ENCODE measurements at regions not wholly inside any gene's neighbourhood (a gene's known extent, or its start where the extent isn't known, plus 50 kb on each side); places are given as distances from the start of the nearest gene placed in this dataset.

DNA sequence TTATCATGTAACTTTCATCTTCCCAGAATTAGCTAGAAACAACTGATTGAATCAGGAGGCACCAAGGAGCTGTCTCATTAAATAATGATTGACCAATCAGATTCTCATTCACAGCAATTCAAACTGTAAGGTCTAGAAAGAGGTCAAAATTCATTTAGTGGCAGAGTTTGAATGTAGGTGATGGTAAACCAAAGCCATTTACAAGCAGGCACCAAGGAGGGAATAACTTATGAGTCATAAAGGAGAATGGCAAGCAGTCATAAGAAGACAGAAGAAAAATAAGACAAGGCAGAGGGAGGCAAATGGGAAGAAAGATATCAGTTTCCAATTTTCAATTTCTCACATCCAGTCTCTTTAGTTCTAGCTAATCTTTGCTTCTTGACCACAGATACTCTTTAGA is 52.9 kb upstream of the DEFB112 start:
- ATAC-seq: no peak
- TF ChIP-seq BACH2 (CRISPR knock-in tag; IDR thresholded peaks at IDR 0.05; ENCODE audit: borderline replicate concordance): no peak
- TF ChIP-seq, protein P1, sequence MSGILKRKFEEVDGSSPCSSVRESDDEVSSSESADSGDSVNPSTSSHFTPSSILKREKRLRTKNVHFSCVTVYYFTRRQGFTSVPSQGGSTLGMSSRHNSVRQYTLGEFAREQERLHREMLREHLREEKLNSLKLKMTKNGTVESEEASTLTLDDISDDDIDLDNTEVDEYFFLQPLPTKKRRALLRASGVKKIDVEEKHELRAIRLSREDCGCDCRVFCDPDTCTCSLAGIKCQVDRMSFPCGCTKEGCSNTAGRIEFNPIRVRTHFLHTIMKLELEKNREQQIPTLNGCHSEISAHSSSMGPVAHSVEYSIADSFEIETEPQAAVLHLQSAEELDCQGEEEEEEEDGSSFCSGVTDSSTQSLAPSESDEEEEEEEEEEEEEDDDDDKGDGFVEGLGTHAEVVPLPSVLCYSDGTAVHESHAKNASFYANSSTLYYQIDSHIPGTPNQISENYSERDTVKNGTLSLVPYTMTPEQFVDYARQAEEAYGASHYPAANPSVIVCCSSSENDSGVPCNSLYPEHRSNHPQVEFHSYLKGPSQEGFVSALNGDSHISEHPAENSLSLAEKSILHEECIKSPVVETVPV (CRISPR knock-in tag; IDR thresholded peaks at IDR 0.05): no peak
- TF ChIP-seq, protein P2, sequence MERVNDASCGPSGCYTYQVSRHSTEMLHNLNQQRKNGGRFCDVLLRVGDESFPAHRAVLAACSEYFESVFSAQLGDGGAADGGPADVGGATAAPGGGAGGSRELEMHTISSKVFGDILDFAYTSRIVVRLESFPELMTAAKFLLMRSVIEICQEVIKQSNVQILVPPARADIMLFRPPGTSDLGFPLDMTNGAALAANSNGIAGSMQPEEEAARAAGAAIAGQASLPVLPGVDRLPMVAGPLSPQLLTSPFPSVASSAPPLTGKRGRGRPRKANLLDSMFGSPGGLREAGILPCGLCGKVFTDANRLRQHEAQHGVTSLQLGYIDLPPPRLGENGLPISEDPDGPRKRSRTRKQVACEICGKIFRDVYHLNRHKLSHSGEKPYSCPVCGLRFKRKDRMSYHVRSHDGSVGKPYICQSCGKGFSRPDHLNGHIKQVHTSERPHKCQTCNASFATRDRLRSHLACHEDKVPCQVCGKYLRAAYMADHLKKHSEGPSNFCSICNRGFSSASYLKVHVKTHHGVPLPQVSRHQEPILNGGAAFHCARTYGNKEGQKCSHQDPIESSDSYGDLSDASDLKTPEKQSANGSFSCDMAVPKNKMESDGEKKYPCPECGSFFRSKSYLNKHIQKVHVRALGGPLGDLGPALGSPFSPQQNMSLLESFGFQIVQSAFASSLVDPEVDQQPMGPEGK (CRISPR knock-in tag; IDR thresholded peaks at IDR 0.05; ENCODE audit: borderline replicate concordance): no peak
- TF ChIP-seq, protein P3, sequence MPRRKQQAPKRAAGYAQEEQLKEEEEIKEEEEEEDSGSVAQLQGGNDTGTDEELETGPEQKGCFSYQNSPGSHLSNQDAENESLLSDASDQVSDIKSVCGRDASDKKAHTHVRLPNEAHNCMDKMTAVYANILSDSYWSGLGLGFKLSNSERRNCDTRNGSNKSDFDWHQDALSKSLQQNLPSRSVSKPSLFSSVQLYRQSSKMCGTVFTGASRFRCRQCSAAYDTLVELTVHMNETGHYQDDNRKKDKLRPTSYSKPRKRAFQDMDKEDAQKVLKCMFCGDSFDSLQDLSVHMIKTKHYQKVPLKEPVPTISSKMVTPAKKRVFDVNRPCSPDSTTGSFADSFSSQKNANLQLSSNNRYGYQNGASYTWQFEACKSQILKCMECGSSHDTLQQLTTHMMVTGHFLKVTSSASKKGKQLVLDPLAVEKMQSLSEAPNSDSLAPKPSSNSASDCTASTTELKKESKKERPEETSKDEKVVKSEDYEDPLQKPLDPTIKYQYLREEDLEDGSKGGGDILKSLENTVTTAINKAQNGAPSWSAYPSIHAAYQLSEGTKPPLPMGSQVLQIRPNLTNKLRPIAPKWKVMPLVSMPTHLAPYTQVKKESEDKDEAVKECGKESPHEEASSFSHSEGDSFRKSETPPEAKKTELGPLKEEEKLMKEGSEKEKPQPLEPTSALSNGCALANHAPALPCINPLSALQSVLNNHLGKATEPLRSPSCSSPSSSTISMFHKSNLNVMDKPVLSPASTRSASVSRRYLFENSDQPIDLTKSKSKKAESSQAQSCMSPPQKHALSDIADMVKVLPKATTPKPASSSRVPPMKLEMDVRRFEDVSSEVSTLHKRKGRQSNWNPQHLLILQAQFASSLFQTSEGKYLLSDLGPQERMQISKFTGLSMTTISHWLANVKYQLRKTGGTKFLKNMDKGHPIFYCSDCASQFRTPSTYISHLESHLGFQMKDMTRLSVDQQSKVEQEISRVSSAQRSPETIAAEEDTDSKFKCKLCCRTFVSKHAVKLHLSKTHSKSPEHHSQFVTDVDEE (CRISPR knock-in tag; IDR thresholded peaks at IDR 0.05): no peak
- no peak for TF ChIP-seq OSR1 (CRISPR knock-in tag; IDR thresholded peaks at IDR 0.05)
- no peak for TF ChIP-seq TCF4 (CRISPR knock-in tag; IDR thresholded peaks at IDR 0.05; ENCODE audit: borderline replicate concordance)
- TF ChIP-seq, protein P4, sequence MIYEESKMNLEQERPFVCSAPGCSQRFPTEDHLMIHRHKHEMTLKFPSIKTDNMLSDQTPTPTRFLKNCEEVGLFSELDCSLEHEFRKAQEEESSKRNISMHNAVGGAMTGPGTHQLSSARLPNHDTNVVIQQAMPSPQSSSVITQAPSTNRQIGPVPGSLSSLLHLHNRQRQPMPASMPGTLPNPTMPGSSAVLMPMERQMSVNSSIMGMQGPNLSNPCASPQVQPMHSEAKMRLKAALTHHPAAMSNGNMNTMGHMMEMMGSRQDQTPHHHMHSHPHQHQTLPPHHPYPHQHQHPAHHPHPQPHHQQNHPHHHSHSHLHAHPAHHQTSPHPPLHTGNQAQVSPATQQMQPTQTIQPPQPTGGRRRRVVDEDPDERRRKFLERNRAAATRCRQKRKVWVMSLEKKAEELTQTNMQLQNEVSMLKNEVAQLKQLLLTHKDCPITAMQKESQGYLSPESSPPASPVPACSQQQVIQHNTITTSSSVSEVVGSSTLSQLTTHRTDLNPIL (CRISPR knock-in tag; IDR thresholded peaks at IDR 0.05; ENCODE audit: low read depth): no peak
- TF ChIP-seq ZNF565 (CRISPR knock-in tag; conservative IDR thresholded peaks at IDR 0.05; ENCODE audit: low read depth): no peak
- no peak for TF ChIP-seq ZNF70 (CRISPR knock-in tag; IDR thresholded peaks at IDR 0.05)
- no peak for TF ChIP-seq CSDC2 (CRISPR knock-in tag; IDR thresholded peaks at IDR 0.05)
- no peak for TF ChIP-seq ZFP30 (CRISPR knock-in tag; IDR thresholded peaks at IDR 0.05)
- TF ChIP-seq SNAI2 (CRISPR knock-in tag; IDR thresholded peaks at IDR 0.05): no peak
- no peak for TF ChIP-seq ZC3H10 (CRISPR knock-in tag; IDR thresholded peaks at IDR 0.05)
- no peak for TF ChIP-seq GLIS3 (CRISPR knock-in tag; IDR thresholded peaks at IDR 0.05)
- TF ChIP-seq ZFP3 (CRISPR knock-in tag; IDR thresholded peaks at IDR 0.05): no peak
- no peak for TF ChIP-seq ARNTL (CRISPR knock-in tag; IDR thresholded peaks at IDR 0.05; ENCODE audit: borderline replicate concordance, low read depth)
- TF ChIP-seq ESRRG (CRISPR knock-in tag; IDR thresholded peaks at IDR 0.05): no peak
- TF ChIP-seq, protein P5, sequence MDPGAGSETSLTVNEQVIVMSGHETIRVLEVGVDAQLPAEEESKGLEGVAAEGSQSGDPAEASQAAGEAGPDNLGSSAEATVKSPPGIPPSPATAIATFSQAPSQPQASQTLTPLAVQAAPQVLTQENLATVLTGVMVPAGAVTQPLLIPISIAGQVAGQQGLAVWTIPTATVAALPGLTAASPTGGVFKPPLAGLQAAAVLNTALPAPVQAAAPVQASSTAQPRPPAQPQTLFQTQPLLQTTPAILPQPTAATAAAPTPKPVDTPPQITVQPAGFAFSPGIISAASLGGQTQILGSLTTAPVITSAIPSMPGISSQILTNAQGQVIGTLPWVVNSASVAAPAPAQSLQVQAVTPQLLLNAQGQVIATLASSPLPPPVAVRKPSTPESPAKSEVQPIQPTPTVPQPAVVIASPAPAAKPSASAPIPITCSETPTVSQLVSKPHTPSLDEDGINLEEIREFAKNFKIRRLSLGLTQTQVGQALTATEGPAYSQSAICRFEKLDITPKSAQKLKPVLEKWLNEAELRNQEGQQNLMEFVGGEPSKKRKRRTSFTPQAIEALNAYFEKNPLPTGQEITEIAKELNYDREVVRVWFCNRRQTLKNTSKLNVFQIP (CRISPR knock-in tag; IDR thresholded peaks at IDR 0.05; ENCODE audit: borderline replicate concordance, low read depth): no peak

DNA sequence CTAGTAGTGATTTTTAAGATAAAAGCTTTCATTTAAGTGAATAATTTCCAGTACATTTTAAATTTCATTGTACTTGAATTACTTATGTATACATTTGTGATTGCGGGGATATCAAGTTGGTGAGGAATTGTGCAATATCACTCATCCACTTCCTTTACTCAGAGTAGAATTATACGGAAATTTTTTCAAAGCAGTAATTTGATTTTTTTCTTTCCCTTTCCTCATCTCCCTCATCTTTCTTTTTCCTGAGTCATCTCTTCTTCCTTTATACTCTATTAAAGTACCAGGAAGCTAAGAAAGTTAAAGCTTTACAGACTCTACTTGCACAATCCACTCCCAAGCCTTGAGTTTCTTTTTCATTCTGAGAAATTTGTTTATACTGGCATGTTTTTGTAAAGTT is 60.9 kb upstream of the DEFB112 start:
- TF ChIP-seq, protein P4 (CRISPR knock-in tag; IDR thresholded peaks at IDR 0.05; ENCODE audit: low read depth): no peak
- TF ChIP-seq ARNTL (CRISPR knock-in tag; IDR thresholded peaks at IDR 0.05; ENCODE audit: borderline replicate concordance, low read depth): no peak
- TF ChIP-seq, protein P5 (CRISPR knock-in tag; IDR thresholded peaks at IDR 0.05; ENCODE audit: borderline replicate concordance, low read depth): no peak
- TF ChIP-seq CSDC2 (CRISPR knock-in tag; IDR thresholded peaks at IDR 0.05): no peak
- no peak for TF ChIP-seq ZC3H10 (CRISPR knock-in tag; IDR thresholded peaks at IDR 0.05)
- no peak for TF ChIP-seq TCF4 (CRISPR knock-in tag; IDR thresholded peaks at IDR 0.05; ENCODE audit: borderline replicate concordance)
- TF ChIP-seq, protein P1 (CRISPR knock-in tag; IDR thresholded peaks at IDR 0.05): no peak
- no peak for TF ChIP-seq PPARA (CRISPR knock-in tag; IDR thresholded peaks at IDR 0.05; ENCODE audit: borderline replicate concordance)
- no peak for TF ChIP-seq ESRRG (CRISPR knock-in tag; IDR thresholded peaks at IDR 0.05)
- no peak for TF ChIP-seq ZNF8 (CRISPR knock-in tag; IDR thresholded peaks at IDR 0.05)
- no peak for TF ChIP-seq OSR1 (CRISPR knock-in tag; IDR thresholded peaks at IDR 0.05)
- TF ChIP-seq SNAI2 (CRISPR knock-in tag; IDR thresholded peaks at IDR 0.05): no peak
- TF ChIP-seq GLIS3 (CRISPR knock-in tag; IDR thresholded peaks at IDR 0.05): no peak
- TF ChIP-seq, protein P3 (CRISPR knock-in tag; IDR thresholded peaks at IDR 0.05): no peak
- no peak for ATAC-seq

Data from SK-N-SH treated with all-trans-retinoic acid at 6 μM for 48 hours (cell line).